ENCODE measurements at regions not wholly inside any gene's neighbourhood (a gene's known extent, or its start where the extent isn't known, plus 50 kb on each side); places are given as distances from the start of the nearest gene placed in this dataset.

GRCh38 chr7:152974577-152974976 lies 215.0 kb downstream of the ACTR3B start:
- TF ChIP-seq POLR2A (IDR thresholded peaks at IDR 0.05) (no peak), CTCF (IDR thresholded peaks at IDR 0.05) (no peak), EP300 (IDR thresholded peaks at IDR 0.05) (no peak)
